H9 (cell line): ENCODE measurements at regions not wholly inside any gene's neighbourhood (a gene's known extent, or its start where the extent isn't known, plus 50 kb on each side); places are given as distances from the start of the nearest gene placed in this dataset.

Source experiments
- DNase-seq: peaks from one replicate; pipeline ENCODE4 v3.0.0-alpha.2; 2017
- H2AFZ ChIP-seq: one replicate; pipeline ENCODE4 v1.6.1; 2013; ENCODE audit warnings: mild to moderate bottlenecking, low read length, control low read depth, moderate library complexity
- H2AK5ac ChIP-seq: 2 replicates; pipeline ENCODE4 v1.6.1; 2013; ENCODE audit warnings: low read length, control low read depth, mixed read lengths; ENCODE audit not compliant: insufficient read length
- H2BK120ac ChIP-seq: one replicate; pipeline ENCODE4 v1.6.1; 2013; ENCODE audit warnings: low read depth, mild to moderate bottlenecking, low read length, control low read depth, inconsistent platforms; ENCODE audit not compliant: poor library complexity, severe bottlenecking
- H2BK12ac ChIP-seq: 2 replicates; pipeline ENCODE4 v1.6.1; 2013; ENCODE audit warnings: low read length, control low read depth, mixed read lengths, low read depth; ENCODE audit not compliant: insufficient read length
- H2BK15ac ChIP-seq: 2 replicates; pipeline ENCODE4 v1.6.1; 2013; ENCODE audit warnings: low read depth, low read length, control low read depth
- H2BK20ac ChIP-seq: one replicate; pipeline ENCODE4 v1.6.1; 2013; ENCODE audit warnings: low read depth, mild to moderate bottlenecking, low read length, control low read depth, inconsistent platforms; ENCODE audit not compliant: poor library complexity, severe bottlenecking
- H2BK5ac ChIP-seq: 2 replicates; pipeline ENCODE4 v1.6.1; 2013; ENCODE audit warnings: low read length, control low read depth, mixed read lengths; ENCODE audit not compliant: insufficient read length
- H3K14ac ChIP-seq: 2 replicates; pipeline ENCODE4 v1.6.1; 2013; ENCODE audit warnings: low read length, control low read depth; ENCODE audit not compliant: insufficient read depth
- H3K18ac ChIP-seq: 2 replicates; pipeline ENCODE4 v1.6.1; 2013; ENCODE audit warnings: low read depth, mild to moderate bottlenecking, mixed read lengths, low read length, control low read depth; ENCODE audit not compliant: insufficient read length
- H3K23ac ChIP-seq: 2 replicates; pipeline ENCODE4 v1.6.1; 2013; ENCODE audit warnings: low read length, control low read depth, mixed read lengths, low read depth; ENCODE audit not compliant: insufficient read length
- H3K23me2 ChIP-seq: 2 replicates; pipeline ENCODE4 v1.6.1; 2013; ENCODE audit warnings: low read depth, mild to moderate bottlenecking, mixed read lengths, low read length, control low read depth; ENCODE audit not compliant: insufficient read length, poor library complexity, severe bottlenecking
- H3K27ac ChIP-seq: 2 replicates; pipeline ENCODE4 v1.5.1; 2013; ENCODE audit warnings: low read length, control low read depth, mixed read lengths, low read depth; ENCODE audit not compliant: insufficient read length
- H3K27me3 ChIP-seq: 2 replicates; pipeline ENCODE4 v1.6.1; 2013; ENCODE audit warnings: low read length, control low read depth, inconsistent platforms; ENCODE audit not compliant: insufficient read depth
- H3K4ac ChIP-seq: 2 replicates; pipeline ENCODE4 v1.6.1; 2013; ENCODE audit warnings: low read depth, mild to moderate bottlenecking, control low read depth, inconsistent platforms, low read length, moderate library complexity
- H3K4me1 ChIP-seq: 2 replicates; pipeline ENCODE4 v1.6.1; 2013; ENCODE audit warnings: low read length, control low read depth, inconsistent platforms; ENCODE audit not compliant: insufficient read depth
- H3K4me2 ChIP-seq: 2 replicates; pipeline ENCODE4 v1.6.1; 2013; ENCODE audit warnings: low read length, control low read depth, mixed read lengths; ENCODE audit not compliant: insufficient read length, insufficient read depth
- H3K56ac ChIP-seq: 2 replicates; pipeline ENCODE4 v1.6.1; 2013; ENCODE audit warnings: low read depth, mild to moderate bottlenecking, mixed read lengths, low read length, control low read depth; ENCODE audit not compliant: insufficient read length
- H3K79me1 ChIP-seq: 2 replicates; pipeline ENCODE4 v1.6.1; 2013; ENCODE audit warnings: low read depth, mild to moderate bottlenecking, moderate library complexity, low read length, control low read depth, inconsistent platforms; ENCODE audit not compliant: insufficient read depth, poor library complexity, severe bottlenecking
- H3K79me2 ChIP-seq: 2 replicates; pipeline ENCODE4 v1.6.1; 2013; ENCODE audit warnings: low read length, control low read depth, inconsistent platforms; ENCODE audit not compliant: insufficient read depth
- H3K9ac ChIP-seq: 2 replicates; pipeline ENCODE4 v1.6.1; 2013; ENCODE audit warnings: low read length, control low read depth, mixed read lengths; ENCODE audit not compliant: insufficient read length; ENCODE audit errors: extremely low read depth
- H3K9me3 ChIP-seq: one replicate; pipeline ENCODE4 v1.6.1; 2013; ENCODE audit warnings: low read depth, low read length, inconsistent platforms; ENCODE audit not compliant: control insufficient read depth
- H3T11ph ChIP-seq: one replicate; pipeline ENCODE4 v1.6.1; 2013; ENCODE audit warnings: mild to moderate bottlenecking, low read length, control low read depth, inconsistent platforms
- H4K20me1 ChIP-seq: one replicate; pipeline ENCODE4 v1.6.1; 2013; ENCODE audit not compliant: control insufficient read depth, insufficient read length, insufficient read depth
- H4K5ac ChIP-seq: 2 replicates; pipeline ENCODE4 v1.6.1; 2013; ENCODE audit warnings: low read depth, mild to moderate bottlenecking, mixed read lengths, low read length, control low read depth; ENCODE audit not compliant: insufficient read length
- H4K8ac ChIP-seq: replicated peaks from 2 replicates; pipeline ENCODE4 v1.6.1; 2013; ENCODE audit warnings: low read length, control low read depth, mixed read lengths, low read depth; ENCODE audit not compliant: insufficient read length
- H4K91ac ChIP-seq: 2 replicates; pipeline ENCODE4 v1.6.1; 2013; ENCODE audit warnings: low read depth, mild to moderate bottlenecking, moderate library complexity, mixed read lengths, low read length, control low read depth; ENCODE audit not compliant: insufficient read length
- H3K27ac Mint-ChIP-seq, 3 experiments: 2 replicates in 2 of 3; 3 replicates in 1 of 3; pipeline ENCODE4 v1.8.0; 2020 to 2021; ENCODE audit warnings: mixed read lengths in 3 of 3, mild to moderate bottlenecking in 1 of 3, moderate library complexity in 1 of 3
- H3K27me3 Mint-ChIP-seq: 2 replicates; pipeline ENCODE4 v1.8.0; 2021; ENCODE audit warnings: low read depth, mild to moderate bottlenecking, moderate library complexity, mixed read lengths
- H3K36me3 Mint-ChIP-seq, 3 experiments: 2 replicates in 2 of 3; 3 replicates in 1 of 3; pipeline ENCODE4 v1.8.0; 2020 to 2021; ENCODE audit warnings: low read depth in 3 of 3, mixed read lengths in 3 of 3; ENCODE audit not compliant: insufficient read depth in 1 of 3
- H3K4me1 Mint-ChIP-seq, 2 experiments: 2 replicates each; pipeline ENCODE4 v1.8.0; 2020; ENCODE audit warnings: mixed read lengths in 2 of 2
- H3K4me3 Mint-ChIP-seq, 2 experiments: 2 replicates in 1 of 2; 3 replicates in 1 of 2; pipeline ENCODE4 v1.8.0; 2020 to 2021; ENCODE audit warnings: mild to moderate bottlenecking in 2 of 2, mixed read lengths in 2 of 2, moderate library complexity in 1 of 2
- H3K9me3 Mint-ChIP-seq, 2 experiments: 2 replicates in 1 of 2; 3 replicates in 1 of 2; pipeline ENCODE4 v1.8.0; 2020; ENCODE audit warnings: mild to moderate bottlenecking in 2 of 2, mixed read lengths in 2 of 2, moderate library complexity in 1 of 2
- WGBS: extraction: QIAGEN DNeasy Blood & Tissue Kit; methylation state at CpG from one replicate; pipeline ENCODE4 v1.1.7; 2013; ENCODE audit warnings: missing lambda C conversion rate, low lambda C conversion rate, mixed read lengths; ENCODE audit not compliant: insufficient read length; ENCODE audit errors: extremely low coverage; 5-methylcytosine and 5-hydroxymethylcytosine counted together
- TF ChIP-seq, protein P1 (sequence below): fragments of 200-600 bp; sonication (generic); conservative IDR thresholded peaks from 3 replicates; pipeline ENCODE4 v1.8.0; 2021; ENCODE audit warnings: antibody characterized with exemption, mild to moderate bottlenecking

DNA sequence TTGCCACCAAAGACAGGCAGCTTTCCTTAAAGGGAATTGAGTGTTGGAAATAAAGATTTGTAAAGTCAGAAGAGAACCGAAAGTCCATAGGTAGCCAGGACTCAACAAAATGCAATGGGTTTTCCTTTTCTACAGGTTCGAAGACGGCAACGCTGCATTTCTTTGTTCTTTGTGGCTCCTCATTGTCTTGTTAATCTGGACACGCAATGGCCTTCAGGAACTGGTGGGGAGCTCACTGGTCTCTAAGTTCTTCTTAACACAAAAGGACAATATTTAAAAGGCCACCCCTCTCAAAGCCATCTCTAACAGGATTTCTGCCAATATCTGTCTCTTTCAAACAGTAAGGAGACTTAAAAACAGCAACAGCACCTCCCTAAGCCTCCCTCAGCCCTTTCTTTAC, 170.6 kb downstream of the RMI1 start:
- H2BK5ac ChIP-seq, result no peak overlapping the region
- no peak overlapping the region for H4K91ac ChIP-seq
- H4K8ac ChIP-seq, result no peak overlapping the region
- H3K23ac ChIP-seq, result no peak overlapping the region
- H2BK120ac ChIP-seq, result no peak overlapping the region
- H3K23me2 ChIP-seq, result no peaks in the 10 kb centered on the region
- H3K36me3 Mint-ChIP-seq, result no peaks in the 10 kb centered on the region
- no peak overlapping the region for H3T11ph ChIP-seq
- no peak overlapping the region for H2BK15ac ChIP-seq
- no peak overlapping the region for H3K56ac ChIP-seq
- peaks cover 0 to 5% of the 10 kb centered on the region in 2 experiments; a peak in 2 of 5 replicates for H3K9me3 Mint-ChIP-seq
- no peak overlapping the region for H3K4me3 Mint-ChIP-seq
- H3K79me1 ChIP-seq, result no peaks in the 10 kb centered on the region
- H3K4me1 Mint-ChIP-seq, result peaks cover 25 to 27% of the 10 kb centered on the region in 2 experiments
- DNase-seq, result peak; percentile 60
- no peak overlapping the region for H3K4me2 ChIP-seq
- TF ChIP-seq, protein P1, sequence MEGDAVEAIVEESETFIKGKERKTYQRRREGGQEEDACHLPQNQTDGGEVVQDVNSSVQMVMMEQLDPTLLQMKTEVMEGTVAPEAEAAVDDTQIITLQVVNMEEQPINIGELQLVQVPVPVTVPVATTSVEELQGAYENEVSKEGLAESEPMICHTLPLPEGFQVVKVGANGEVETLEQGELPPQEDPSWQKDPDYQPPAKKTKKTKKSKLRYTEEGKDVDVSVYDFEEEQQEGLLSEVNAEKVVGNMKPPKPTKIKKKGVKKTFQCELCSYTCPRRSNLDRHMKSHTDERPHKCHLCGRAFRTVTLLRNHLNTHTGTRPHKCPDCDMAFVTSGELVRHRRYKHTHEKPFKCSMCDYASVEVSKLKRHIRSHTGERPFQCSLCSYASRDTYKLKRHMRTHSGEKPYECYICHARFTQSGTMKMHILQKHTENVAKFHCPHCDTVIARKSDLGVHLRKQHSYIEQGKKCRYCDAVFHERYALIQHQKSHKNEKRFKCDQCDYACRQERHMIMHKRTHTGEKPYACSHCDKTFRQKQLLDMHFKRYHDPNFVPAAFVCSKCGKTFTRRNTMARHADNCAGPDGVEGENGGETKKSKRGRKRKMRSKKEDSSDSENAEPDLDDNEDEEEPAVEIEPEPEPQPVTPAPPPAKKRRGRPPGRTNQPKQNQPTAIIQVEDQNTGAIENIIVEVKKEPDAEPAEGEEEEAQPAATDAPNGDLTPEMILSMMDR, result no peak
- no peak overlapping the region for H2AFZ ChIP-seq
- no peak overlapping the region for H2AK5ac ChIP-seq
- H3K14ac ChIP-seq, result no peak overlapping the region
- H3K18ac ChIP-seq, result no peak overlapping the region
- H3K27me3 ChIP-seq, result peaks cover 14% of the 10 kb centered on the region; the same call in 1 of the 2 replicates
- H3K27ac ChIP-seq, result no peak overlapping the region
- no peak overlapping the region for H4K5ac ChIP-seq
- H3K27ac Mint-ChIP-seq, result no peak overlapping the region
- H3K27me3 Mint-ChIP-seq, result peaks cover 90% of the 10 kb centered on the region
- H3K4ac ChIP-seq, result no peak overlapping the region
- WGBS, result no CpG with 5 or more reads among the region's 5 CpGs
- no peak overlapping the region for H2BK20ac ChIP-seq
- H3K9ac ChIP-seq, result no peak overlapping the region
- H3K4me1 ChIP-seq, result peaks cover 8% of the 10 kb centered on the region; the same call in 1 of the 2 replicates
- no peaks in the 10 kb centered on the region for H3K79me2 ChIP-seq
- no peak overlapping the region for H2BK12ac ChIP-seq
- H4K20me1 ChIP-seq, result no peaks in the 10 kb centered on the region
- H3K9me3 ChIP-seq, result no peaks in the 10 kb centered on the region
